ENCODE measurements at regions not wholly inside any gene's neighbourhood (a gene's known extent, or its start where the extent isn't known, plus 50 kb on each side); places are given as distances from the start of the nearest gene placed in this dataset.
"Not testable (repeated sequence)": the region's sequence is repeated elsewhere in the genome, so short reads cannot be mapped to it uniquely, and the experiment has no call there.

GRCh38 chr4:138656990-138657389 lies 358.6 kb upstream of the NOCT start:
- no peak for DNase-seq

GRCh38 chr4:138655985-138656384 lies 359.6 kb upstream of the NOCT start:
- DNase-seq = no peak

GRCh38 chr4:138655286-138655685 lies 360.3 kb upstream of the NOCT start:
- DNase-seq = no peak

GRCh38 chr4:138650929-138651448 lies 364.6 kb upstream of the NOCT start:
- no peak for DNase-seq

- DNase-seq = no peak
Measured at GRCh38 chr4:138650495-138650894, 365.1 kb upstream of the NOCT start.

GRCh38 chr4:138647433-138647832 lies 368.1 kb upstream of the NOCT start:
- DNase-seq = no peak

GRCh38 chr4:138646383-138646782 lies 369.2 kb upstream of the NOCT start:
- DNase-seq = no peak

- no peak for DNase-seq
Measured at GRCh38 chr4:138645289-138645688, 370.3 kb upstream of the NOCT start.

- DNase-seq = no peak
Measured at GRCh38 chr4:138644322-138644721, 371.3 kb upstream of the NOCT start.

GRCh38 chr4:138643827-138644226 lies 371.8 kb upstream of the NOCT start:
- DNase-seq = no peak

GRCh38 chr4:138639018-138639741 lies 376.4 kb upstream of the NOCT start:
- DNase-seq = no peak

- no peak for DNase-seq
Measured at GRCh38 chr4:138636781-138637180, 378.8 kb upstream of the NOCT start.

GRCh38 chr4:138634915-138635314 lies 380.7 kb upstream of the NOCT start:
- no peak for DNase-seq

GRCh38 chr4:138633580-138633904 lies 382.0 kb upstream of the NOCT start:
- DNase-seq = no peak

- DNase-seq = no peak
Measured at GRCh38 chr4:138632856-138633579, 382.6 kb upstream of the NOCT start.

GRCh38 chr4:138630666-138631065 lies 384.9 kb upstream of the NOCT start:
- DNase-seq = no peak

GRCh38 chr4:138629669-138630068 lies 385.9 kb upstream of the NOCT start:
- DNase-seq = no peak

GRCh38 chr4:138627096-138627495 lies 384.9 kb upstream of the SLC7A11 start:
- no peak for DNase-seq

- DNase-seq = not testable (repeated sequence)
Measured at GRCh38 chr4:138622362-138622761, 380.2 kb upstream of the SLC7A11 start.

GRCh38 chr4:138616775-138617174 lies 374.6 kb upstream of the SLC7A11 start:
- DNase-seq = no peak

GRCh38 chr4:138614398-138615142 lies 372.4 kb upstream of the SLC7A11 start:
- DNase-seq = no peak

- DNase-seq = no peak
Measured at GRCh38 chr4:138612428-138612827, 370.3 kb upstream of the SLC7A11 start.

GRCh38 chr4:138611721-138612120 lies 369.6 kb upstream of the SLC7A11 start:
- DNase-seq = no peak

GRCh38 chr4:138611017-138611416 lies 368.9 kb upstream of the SLC7A11 start:
- DNase-seq = no peak

All from stimulated activated CD4-positive, alpha-beta T cell treated with anti-CD3 and anti-CD28 coated beads, Interleukin-2, amount 100 ng/mL, for 24 hours (primary cell).